Spleen (tissue), 11 donors: ENCODE measurements at regions not wholly inside any gene's neighbourhood (a gene's known extent, or its start where the extent isn't known, plus 50 kb on each side); places are given as distances from the start of the nearest gene placed in this dataset.
"Not testable (repeated sequence)": the region's sequence is repeated elsewhere in the genome, so short reads cannot be mapped to it uniquely, and the experiment has no call there.

ENCODE experiments used
- DNase-seq: peaks from one replicate; pipeline ENCODE4 v3.0.0-alpha.2; 2020
- H3K27ac ChIP-seq, 8 donors: fragments of 200-600 bp; sonication (generic) in 7 of 8; 1 replicate in 4 of 8; 2 replicates in 4 of 8; pipeline versions ENCODE4 v1.5.0 to v1.8.0; 2016 to 2021; ENCODE audit warnings: inconsistent platforms in 4 of 8, mild to moderate bottlenecking in 4 of 8, moderate library complexity in 1 of 8
- H3K27me3 ChIP-seq, 7 donors: fragments of 200-600 bp; sonication (generic) in 6 of 7; replicated peaks in 1 of 7; 1 replicate in 4 of 7; 2 replicates in 3 of 7; pipeline versions ENCODE4 v1.5.0 to v1.8.0; 2016 to 2021; ENCODE audit warnings: inconsistent platforms in 3 of 7, mild to moderate bottlenecking in 1 of 7
- H3K36me3 ChIP-seq, 6 donors: fragments of 200-600 bp; sonication (generic) in 5 of 6; 1 replicate in 4 of 6; 2 replicates in 2 of 6; pipeline versions ENCODE4 v1.5.0 to v1.8.0; 2016 to 2021; ENCODE audit warnings: inconsistent platforms in 2 of 6
- H3K4me1 ChIP-seq, 6 donors: fragments of 200-600 bp; sonication (generic) in 5 of 6; 1 replicate in 3 of 6; 2 replicates in 3 of 6; pipeline versions ENCODE4 v1.5.0 to v1.8.0; 2016 to 2021; ENCODE audit warnings: inconsistent platforms in 3 of 6
- H3K4me3 ChIP-seq, 8 donors: fragments of 200-600 bp; sonication (generic) in 7 of 8; 1 replicate in 4 of 8; 2 replicates in 4 of 8; pipeline versions ENCODE4 v1.5.0 to v1.8.0; 2016 to 2021; ENCODE audit warnings: inconsistent platforms in 4 of 8, mild to moderate bottlenecking in 4 of 8, moderate library complexity in 2 of 8
- H3K9me3 ChIP-seq, 8 donors: fragments of 200-600 bp; sonication (generic) in 7 of 8; 1 replicate in 4 of 8; 2 replicates in 4 of 8; pipeline versions ENCODE4 v1.5.0 to v1.8.0; 2016 to 2021; ENCODE audit warnings: inconsistent platforms in 4 of 8
- POLR2A ChIP-seq, 3 donors: fragments of 450-650 bp; IDR thresholded peaks; one replicate each; pipeline ENCODE4 v1.5.1; 2017; ENCODE audit warnings: antibody characterized with exemption in 3 of 3, mild to moderate bottlenecking in 1 of 3
- POLR2AphosphoS5 ChIP-seq, 3 donors: sonication (generic); formaldehyde crosslinking; IDR thresholded peaks; one replicate each; pipeline ENCODE4 v1.5.1; 2017; ENCODE audit warnings: antibody characterized with exemption in 3 of 3
- WGBS, 5 donors: extraction: QIAGEN DNeasy Blood & Tissue Kit in 3 of 5; methylation state at CpG; one replicate each; pipeline versions ENCODE4 v1.1.5 to v1.1.7; 2013 to 2018; 5-methylcytosine and 5-hydroxymethylcytosine counted together
- intact Hi-C: fragments of 100-400 bp; cut with DNase I; formaldehyde crosslinking; loops from one replicate; pipeline ENCODE4 v1.15.0; 2023; ENCODE audit warnings: low total_unique reads
- TF ChIP-seq, protein P1 (sequence below), 11 experiments: fragments of 200-600 bp in 7 of 11; fragments of 450-650 bp in 4 of 11; sonication (generic) in 4 of 11; IDR thresholded peaks in 8 of 11; conservative IDR thresholded peaks in 3 of 11; 1 replicate in 7 of 11; 2 replicates in 4 of 11; pipeline versions ENCODE4 v1.4.0 to v1.8.0; 2016 to 2021; ENCODE audit warnings: antibody characterized with exemption in 11 of 11, inconsistent platforms in 4 of 11, mild to moderate bottlenecking in 1 of 11
- donor health status: healthy with polysubstance abuse.
- donor health status: DM: no; HTN: no; CAD: no; lungs with moderate emphysema.
- donor health status: DM: no; HTN: no; CAD: no.
- donor health status: Bipolar disorder and iron deficiency.
- donor health status: healthy.
- donor health status: DM: no; HTN: no; CAD: no.
- donor health status: DM: yes; HTN: yes; CAD: no.

DNA sequence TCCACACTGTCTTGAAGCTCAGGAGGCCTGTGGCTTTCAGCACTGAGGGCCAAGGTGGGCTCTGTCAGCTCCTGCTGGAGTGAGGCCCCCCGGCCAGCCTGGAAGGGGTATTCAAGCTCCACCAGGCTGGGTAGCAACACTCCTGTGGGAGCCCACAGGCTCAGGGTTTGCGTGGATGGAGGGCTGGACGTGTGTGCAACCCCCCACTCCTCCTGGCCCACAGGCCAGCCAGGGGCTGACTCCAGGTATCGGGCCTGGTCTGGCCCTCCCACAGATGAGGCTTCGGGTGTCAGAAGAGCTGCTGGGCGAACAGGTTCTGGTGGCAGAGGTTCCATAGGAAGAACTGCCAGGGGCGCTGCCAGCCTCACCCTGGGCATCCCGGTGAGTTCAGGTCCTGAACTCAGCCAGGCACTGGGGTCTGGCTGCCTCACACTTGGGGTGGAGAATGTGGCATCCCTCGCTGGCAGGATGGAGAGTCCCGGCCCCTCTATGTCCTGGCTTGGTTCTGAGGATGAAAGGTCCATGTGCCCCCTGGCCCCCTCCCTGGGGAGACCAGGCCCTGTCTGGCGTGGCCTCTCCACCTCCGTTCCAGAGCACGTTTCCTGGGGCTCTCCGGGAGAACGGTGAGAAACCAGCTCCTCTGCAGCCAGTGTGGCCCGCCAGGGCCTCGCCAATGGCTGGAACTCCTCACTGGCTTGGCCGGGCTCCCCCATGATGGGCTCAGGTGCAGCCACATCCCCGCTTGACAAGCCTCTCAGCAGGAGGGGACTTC is 64.6 kb upstream of the TARDBP start:
- Histone ChIP-seq H3K9me3 (peaks cover 0 to under 1% (median 0%) of the 10 kb centered on the region in 8 donors), H3K27ac (no peak overlapping the region), H3K27me3 (peaks cover 0 to 49% (median 0%) of the 10 kb centered on the region in 7 donors), H3K36me3 (no peaks in the 10 kb centered on the region), H3K4me1 (peaks cover 0 to 14% (median 9%) of the 10 kb centered on the region in 6 donors), H3K4me3 (no peak overlapping the region)
- intact Hi-C loops = no loop called here
- 89 to 93% (median 92%) methylated on average over 12 to 19 of the region's 19 CpGs for WGBS, 5 donors
- no peak for TF ChIP-seq POLR2AphosphoS5 (IDR thresholded peaks at IDR 0.05)
- TF ChIP-seq, protein P1, sequence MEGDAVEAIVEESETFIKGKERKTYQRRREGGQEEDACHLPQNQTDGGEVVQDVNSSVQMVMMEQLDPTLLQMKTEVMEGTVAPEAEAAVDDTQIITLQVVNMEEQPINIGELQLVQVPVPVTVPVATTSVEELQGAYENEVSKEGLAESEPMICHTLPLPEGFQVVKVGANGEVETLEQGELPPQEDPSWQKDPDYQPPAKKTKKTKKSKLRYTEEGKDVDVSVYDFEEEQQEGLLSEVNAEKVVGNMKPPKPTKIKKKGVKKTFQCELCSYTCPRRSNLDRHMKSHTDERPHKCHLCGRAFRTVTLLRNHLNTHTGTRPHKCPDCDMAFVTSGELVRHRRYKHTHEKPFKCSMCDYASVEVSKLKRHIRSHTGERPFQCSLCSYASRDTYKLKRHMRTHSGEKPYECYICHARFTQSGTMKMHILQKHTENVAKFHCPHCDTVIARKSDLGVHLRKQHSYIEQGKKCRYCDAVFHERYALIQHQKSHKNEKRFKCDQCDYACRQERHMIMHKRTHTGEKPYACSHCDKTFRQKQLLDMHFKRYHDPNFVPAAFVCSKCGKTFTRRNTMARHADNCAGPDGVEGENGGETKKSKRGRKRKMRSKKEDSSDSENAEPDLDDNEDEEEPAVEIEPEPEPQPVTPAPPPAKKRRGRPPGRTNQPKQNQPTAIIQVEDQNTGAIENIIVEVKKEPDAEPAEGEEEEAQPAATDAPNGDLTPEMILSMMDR (IDR thresholded peaks at IDR 0.05 in 8 of 11, conservative IDR thresholded peaks at IDR 0.05 in 3 of 11) = no peak
- TF ChIP-seq POLR2A (IDR thresholded peaks at IDR 0.05) = no peak
- no peak for DNase-seq

DNA sequence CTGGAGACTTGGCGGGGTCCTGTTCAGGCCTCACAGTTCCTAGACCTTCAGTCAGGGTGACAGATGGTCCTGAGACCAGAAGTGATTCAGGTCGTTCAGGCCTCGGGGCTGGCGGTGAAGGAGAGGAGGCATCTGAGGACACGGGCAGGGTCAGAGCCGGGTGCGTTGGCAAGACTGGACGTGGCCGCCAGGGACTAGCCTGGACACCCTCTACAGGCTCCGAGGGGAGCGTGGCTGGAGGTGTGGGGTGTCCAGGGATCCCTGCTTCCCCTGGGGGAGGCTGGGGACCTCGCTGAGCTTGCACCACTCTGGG is 64.0 kb upstream of the TARDBP start:
- Histone ChIP-seq H3K27me3 (peaks cover 0 to 44% (median 0%) of the 10 kb centered on the region in 7 donors), H3K4me3 (no peak overlapping the region), H3K4me1 (peaks cover 0 to 14% (median 9%) of the 10 kb centered on the region in 6 donors), H3K36me3 (no peaks in the 10 kb centered on the region), H3K9me3 (peaks cover 0 to 6% (median 3%) of the 10 kb centered on the region in 8 donors), H3K27ac (no peak overlapping the region)
- intact Hi-C loops = no loop called here
- TF ChIP-seq POLR2AphosphoS5 (IDR thresholded peaks at IDR 0.05) = no peak
- TF ChIP-seq, protein P1 (IDR thresholded peaks at IDR 0.05 in 8 of 11, conservative IDR thresholded peaks at IDR 0.05 in 3 of 11) = no peak
- TF ChIP-seq POLR2A (IDR thresholded peaks at IDR 0.05) = no peak
- 82 to 95% (median 85%) methylated on average over 10 to 12 of the region's 12 CpGs for WGBS, 5 donors
- no peak for DNase-seq

DNA sequence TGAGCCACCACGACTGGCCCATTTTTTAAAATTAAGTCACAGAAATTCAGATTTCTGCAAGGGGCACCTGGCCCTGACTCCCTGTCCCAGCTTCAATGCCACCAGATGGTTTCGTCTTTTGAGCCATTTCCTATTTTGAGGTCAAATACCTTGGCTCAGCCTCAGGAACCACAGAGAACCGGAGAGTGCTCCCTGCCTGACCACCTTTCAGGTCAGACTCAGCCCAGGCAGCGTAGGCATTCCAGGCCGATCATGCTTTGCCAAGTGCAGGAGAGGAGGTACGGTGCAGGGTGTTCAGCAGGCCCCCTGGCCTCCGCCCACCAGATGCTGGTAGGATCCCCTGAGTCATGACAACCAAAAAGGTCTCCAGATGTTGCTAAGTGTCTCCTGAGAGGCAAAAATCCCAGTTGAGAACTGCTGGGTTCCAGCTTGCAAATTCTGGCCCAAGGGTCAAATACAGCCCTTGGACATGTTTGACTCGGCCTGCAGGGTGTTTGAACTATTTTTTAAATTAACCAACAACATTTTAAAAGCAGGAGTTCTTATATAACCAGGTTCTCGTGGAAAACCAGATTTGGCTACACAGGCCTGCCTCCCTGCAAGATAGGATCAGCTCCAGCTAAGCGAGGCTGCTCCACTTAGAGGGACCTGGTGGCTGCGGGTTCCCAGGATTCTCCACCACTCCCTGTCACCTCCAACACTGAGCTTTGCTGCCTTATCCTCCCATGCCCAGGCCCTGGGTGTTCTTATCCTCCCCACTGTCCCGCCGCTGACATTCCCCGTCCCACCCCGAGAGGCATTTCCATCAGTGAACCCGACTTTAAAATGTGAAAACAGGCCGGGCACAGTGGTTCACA is 61.9 kb upstream of the TARDBP start:
- TF ChIP-seq POLR2A (IDR thresholded peaks at IDR 0.05) (no peak), POLR2AphosphoS5 (IDR thresholded peaks at IDR 0.05) (no peak)
- TF ChIP-seq, protein P1 (IDR thresholded peaks at IDR 0.05 in 8 of 11, conservative IDR thresholded peaks at IDR 0.05 in 3 of 11) = no peak
- DNase-seq = no peak
- 81 to 87% (median 84%) methylated on average over 17 of the region's 17 CpGs for WGBS, 5 donors
- peaks cover 0 to 19% (median 15%) of the 10 kb centered on the region in 8 donors for H3K9me3 ChIP-seq
- no peaks in the 10 kb centered on the region for H3K4me1 ChIP-seq
- H3K27ac ChIP-seq = no peak overlapping the region
- H3K27me3 ChIP-seq = peaks cover 0 to 23% (median 0%) of the 10 kb centered on the region in 7 donors
- no peaks in the 10 kb centered on the region for H3K36me3 ChIP-seq
- H3K4me3 ChIP-seq = no peak overlapping the region
- intact Hi-C loops = no loop called here

DNA sequence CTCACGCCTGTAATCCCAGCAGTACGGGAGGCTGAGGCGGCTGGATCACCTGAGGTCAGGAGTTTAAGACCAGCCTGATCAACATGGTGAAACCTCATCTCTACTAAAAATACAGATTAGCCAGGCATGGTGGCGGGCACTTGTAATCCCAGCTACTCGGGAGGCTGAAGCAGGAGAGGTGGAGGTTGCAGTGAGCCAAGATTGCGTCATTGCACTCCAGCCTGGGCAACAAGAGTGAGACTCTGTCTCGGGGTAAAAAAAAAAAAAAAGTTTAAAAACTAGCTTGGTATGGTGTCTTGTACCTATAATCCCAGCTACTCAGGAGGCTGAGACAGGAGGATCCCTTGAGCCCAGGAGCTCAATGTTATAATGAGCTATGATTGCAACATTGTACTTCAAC is 61.2 kb upstream of the TARDBP start:
- H3K4me1 ChIP-seq, intact Hi-C loops, H3K27ac ChIP-seq, DNase-seq, H3K4me3 ChIP-seq, H3K36me3 ChIP-seq: not testable (repeated sequence)
- peaks cover 0 to 19% (median 15%) of the 10 kb centered on the region in 8 donors for H3K9me3 ChIP-seq
- WGBS, 5 donors = 88 to 97% (median 91%) methylated on average over 7 of the region's 7 CpGs
- H3K27me3 ChIP-seq = peaks cover 0 to 15% (median 0%) of the 10 kb centered on the region in 7 donors
